MM.1S (cell line): ENCODE measurements at regions not wholly inside any gene's neighbourhood (a gene's known extent, or its start where the extent isn't known, plus 50 kb on each side); places are given as distances from the start of the nearest gene placed in this dataset.

Source experiments
- DNase-seq: peaks from one replicate; pipeline ENCODE4 v3.0.0-alpha.2; 2015
- H2AFZ ChIP-seq: fragments of 300-600 bp; sonication (generic); 2 replicates; pipeline ENCODE4 v1.6.0; 2016; ENCODE audit warnings: antibody characterized with exemption, low read length
- H3F3A ChIP-seq: fragments of 300-600 bp; sonication (generic); 2 replicates; pipeline ENCODE4 v1.6.1; 2016; ENCODE audit warnings: mild to moderate bottlenecking, antibody characterized with exemption, low read length, moderate library complexity, mixed read lengths; ENCODE audit not compliant: insufficient read depth
- H3K27ac ChIP-seq: fragments of 300-600 bp; sonication (generic); 2 replicates; pipeline ENCODE4 v1.5.1; 2016; ENCODE audit warnings: mild to moderate bottlenecking, low read length
- H3K27me3 ChIP-seq: fragments of 300-600 bp; sonication (generic); replicated peaks from 2 replicates; pipeline ENCODE4 v1.6.0; 2016; ENCODE audit warnings: low read length; ENCODE audit not compliant: insufficient read depth
- H3K36me3 ChIP-seq: fragments of 300-600 bp; sonication (generic); replicated peaks from 2 replicates; pipeline ENCODE4 v1.6.1; 2016; ENCODE audit warnings: mild to moderate bottlenecking, low read length, mixed read lengths; ENCODE audit not compliant: insufficient read depth
- H3K4me1 ChIP-seq: fragments of 300-600 bp; sonication (generic); 2 replicates; pipeline ENCODE4 v1.6.1; 2016; ENCODE audit warnings: low read length, mixed read lengths
- H3K4me2 ChIP-seq: fragments of 300-600 bp; sonication (generic); 2 replicates; pipeline ENCODE4 v1.6.0; 2016; ENCODE audit warnings: low read depth, low read length
- H3K4me3 ChIP-seq: fragments of 300-600 bp; sonication (generic); 2 replicates; pipeline ENCODE4 v1.5.1; 2016; ENCODE audit warnings: low read length, mixed read lengths
- H3K79me2 ChIP-seq: fragments of 300-600 bp; sonication (generic); 2 replicates; pipeline ENCODE4 v1.6.1; 2016; ENCODE audit warnings: mixed run types, low read length, mixed read lengths
- H3K9ac ChIP-seq: fragments of 300-600 bp; sonication (generic); 2 replicates; pipeline ENCODE4 v1.6.1; 2016; ENCODE audit warnings: low read length, mixed read lengths
- H3K9me2 ChIP-seq: fragments of 300-600 bp; sonication (generic); replicated peaks from 2 replicates; pipeline ENCODE4 v1.6.1; 2016; ENCODE audit warnings: mild to moderate bottlenecking, low read length, mixed read lengths; ENCODE audit not compliant: insufficient read depth
- H3K9me3 ChIP-seq: fragments of 300-600 bp; sonication (generic); replicated peaks from 2 replicates; pipeline ENCODE4 v1.6.1; 2016; ENCODE audit warnings: mild to moderate bottlenecking, low read length, mixed read lengths; ENCODE audit not compliant: insufficient read depth
- H4K20me1 ChIP-seq: fragments of 300-600 bp; sonication (generic); 2 replicates; pipeline ENCODE4 v1.6.1; 2016; ENCODE audit warnings: mild to moderate bottlenecking, low read length, moderate library complexity, mixed read lengths; ENCODE audit not compliant: insufficient read depth
- EZH2 ChIP-seq: fragments of 300-600 bp; sonication (generic); optimal IDR thresholded peaks from 2 replicates; pipeline ENCODE3; 2017; ENCODE audit warnings: low read depth, mild to moderate bottlenecking, antibody characterized with exemption, low read length, mixed read lengths
- EZH2phosphoT487 ChIP-seq: fragments of 300-600 bp; sonication (generic); IDR thresholded peaks from 2 replicates; pipeline ENCODE4 v1.6.1; 2018; ENCODE audit warnings: antibody characterized with exemption, low read length
- TF ChIP-seq, protein P1 (sequence below): fragments of 300-600 bp; sonication (generic); IDR thresholded peaks from 2 replicates; pipeline ENCODE4 v1.5.1; 2016; ENCODE audit warnings: antibody characterized with exemption, low read length, mixed read lengths

DNA sequence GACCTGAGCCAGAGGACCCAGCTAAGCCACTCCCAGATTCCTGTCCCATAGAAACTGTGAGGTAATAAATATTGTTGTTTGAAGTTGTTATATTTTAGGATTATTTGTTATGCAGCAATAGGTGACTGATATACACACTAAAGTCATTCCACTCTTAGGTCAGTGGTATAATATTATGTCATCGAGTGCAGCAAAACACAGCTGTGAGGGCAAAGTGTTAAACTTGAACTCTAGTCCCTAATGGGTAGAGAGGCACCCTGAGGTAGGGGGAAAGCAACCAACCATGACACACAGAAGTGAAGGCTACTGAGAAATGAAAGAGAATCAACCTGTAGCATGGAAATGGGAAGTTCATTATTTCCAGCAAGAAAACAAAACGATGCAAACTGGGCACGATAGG, 66.6 kb downstream of the ATXN3L start:
- H3K9ac ChIP-seq: no peak overlapping the region
- peak overlapping the region; percentile 31 for H3K4me2 ChIP-seq
- H3F3A ChIP-seq: peaks cover 22% of the 10 kb centered on the region
- H3K27ac ChIP-seq: no peak overlapping the region
- no peak overlapping the region for H3K4me3 ChIP-seq
- H3K27me3 ChIP-seq: no peaks in the 10 kb centered on the region
- no peak for TF ChIP-seq EZH2
- TF ChIP-seq EZH2phosphoT487: no peak
- TF ChIP-seq, protein P1, sequence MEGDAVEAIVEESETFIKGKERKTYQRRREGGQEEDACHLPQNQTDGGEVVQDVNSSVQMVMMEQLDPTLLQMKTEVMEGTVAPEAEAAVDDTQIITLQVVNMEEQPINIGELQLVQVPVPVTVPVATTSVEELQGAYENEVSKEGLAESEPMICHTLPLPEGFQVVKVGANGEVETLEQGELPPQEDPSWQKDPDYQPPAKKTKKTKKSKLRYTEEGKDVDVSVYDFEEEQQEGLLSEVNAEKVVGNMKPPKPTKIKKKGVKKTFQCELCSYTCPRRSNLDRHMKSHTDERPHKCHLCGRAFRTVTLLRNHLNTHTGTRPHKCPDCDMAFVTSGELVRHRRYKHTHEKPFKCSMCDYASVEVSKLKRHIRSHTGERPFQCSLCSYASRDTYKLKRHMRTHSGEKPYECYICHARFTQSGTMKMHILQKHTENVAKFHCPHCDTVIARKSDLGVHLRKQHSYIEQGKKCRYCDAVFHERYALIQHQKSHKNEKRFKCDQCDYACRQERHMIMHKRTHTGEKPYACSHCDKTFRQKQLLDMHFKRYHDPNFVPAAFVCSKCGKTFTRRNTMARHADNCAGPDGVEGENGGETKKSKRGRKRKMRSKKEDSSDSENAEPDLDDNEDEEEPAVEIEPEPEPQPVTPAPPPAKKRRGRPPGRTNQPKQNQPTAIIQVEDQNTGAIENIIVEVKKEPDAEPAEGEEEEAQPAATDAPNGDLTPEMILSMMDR: no peak
- no peaks in the 10 kb centered on the region for H3K9me2 ChIP-seq
- no peak overlapping the region for H2AFZ ChIP-seq
- no peaks in the 10 kb centered on the region for H3K9me3 ChIP-seq
- H3K79me2 ChIP-seq: no peaks in the 10 kb centered on the region
- H3K4me1 ChIP-seq: peaks cover 48% of the 10 kb centered on the region
- H3K36me3 ChIP-seq: no peaks in the 10 kb centered on the region
- DNase-seq: no peak
- no peaks in the 10 kb centered on the region for H4K20me1 ChIP-seq

DNA sequence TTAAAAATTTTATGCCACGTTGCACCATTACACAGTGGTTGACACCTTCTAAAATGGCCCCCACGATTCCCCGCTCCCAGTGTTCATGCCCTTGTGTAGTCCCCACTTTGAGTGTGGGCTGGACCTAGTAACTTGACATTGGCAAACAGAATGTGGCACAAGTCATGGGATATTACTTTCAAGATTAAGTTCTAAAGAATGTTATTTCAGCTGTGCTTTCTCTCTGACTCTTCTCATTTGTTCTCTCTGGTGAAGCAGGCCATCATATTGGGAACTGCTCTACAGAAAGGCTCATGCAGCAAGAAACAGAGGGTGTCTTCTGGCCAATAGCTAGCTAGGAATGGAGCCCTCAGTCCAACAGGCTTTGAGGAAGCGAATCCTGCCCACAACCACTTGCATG, 67.1 kb downstream of the ATXN3L start:
- Histone ChIP-seq H3K79me2 (no peaks in the 10 kb centered on the region), H3K9me3 (no peaks in the 10 kb centered on the region), H3K4me1 (peaks cover 43% of the 10 kb centered on the region), H3K9me2 (no peaks in the 10 kb centered on the region), H4K20me1 (no peaks in the 10 kb centered on the region), H3K36me3 (no peaks in the 10 kb centered on the region), H2AFZ (no peak overlapping the region), H3K27ac (no peak overlapping the region), H3K4me2 (no peak overlapping the region), H3K9ac (no peak overlapping the region), H3K27me3 (no peaks in the 10 kb centered on the region), H3F3A (peaks cover 20% of the 10 kb centered on the region), H3K4me3 (no peak overlapping the region)
- TF ChIP-seq, protein P1: no peak
- no peak for TF ChIP-seq EZH2phosphoT487
- no peak for TF ChIP-seq EZH2
- no peak for DNase-seq

DNA sequence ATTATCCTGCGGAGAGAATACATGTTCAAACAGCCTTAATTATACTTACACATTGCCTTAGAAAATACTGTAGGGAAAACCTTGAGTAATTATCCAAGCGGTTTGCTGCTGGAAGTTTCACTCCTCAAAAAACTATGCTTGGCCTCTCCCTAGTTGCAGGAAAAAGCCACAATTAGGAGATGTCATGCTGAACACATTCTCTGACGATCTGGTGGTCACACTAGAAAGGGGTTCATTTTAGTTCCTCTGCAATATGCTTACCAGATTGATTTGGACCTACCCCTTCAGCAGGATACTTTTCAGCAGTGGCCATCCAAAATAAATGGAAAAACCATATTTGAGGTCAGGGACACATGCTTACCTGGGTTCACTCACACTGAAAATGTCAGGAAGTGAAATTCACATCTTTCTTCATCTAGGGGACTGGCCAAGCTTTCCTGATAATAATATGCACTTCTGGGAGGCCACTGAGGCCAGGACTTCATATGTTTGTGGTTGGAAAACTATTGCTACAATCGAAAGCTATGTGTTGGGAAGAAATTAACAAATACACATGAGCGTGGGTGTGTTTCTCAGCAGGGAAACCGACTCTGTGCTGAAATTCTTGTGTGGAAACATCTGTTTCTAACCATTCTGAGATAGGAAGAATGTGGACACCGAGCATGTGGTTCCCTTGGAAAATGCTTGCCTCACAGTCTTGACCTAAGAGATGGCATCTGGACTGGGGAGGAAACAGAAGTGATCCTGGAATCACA, 68.8 kb downstream of the ATXN3L start:
- no peak for DNase-seq
- Histone ChIP-seq H3K27ac (no peak overlapping the region), H3K4me2 (no peak overlapping the region)

More for the DNA sequence above, 68.8 kb downstream of the ATXN3L start:
- H3K4me3 ChIP-seq: no peak overlapping the region
- H3K27me3 ChIP-seq: no peaks in the 10 kb centered on the region
- H3F3A ChIP-seq: peaks cover 8% of the 10 kb centered on the region; the same call in 1 of the 2 replicates
- H2AFZ ChIP-seq: no peak overlapping the region
- no peaks in the 10 kb centered on the region for H4K20me1 ChIP-seq
- no peak overlapping the region for H3K9ac ChIP-seq
- no peaks in the 10 kb centered on the region for H3K36me3 ChIP-seq
- no peaks in the 10 kb centered on the region for H3K9me2 ChIP-seq
- H3K9me3 ChIP-seq: no peaks in the 10 kb centered on the region
- H3K79me2 ChIP-seq: no peaks in the 10 kb centered on the region
- TF ChIP-seq EZH2: no peak
- TF ChIP-seq, protein P1: no peak
- TF ChIP-seq EZH2phosphoT487: no peak
- H3K4me1 ChIP-seq: peaks cover 30% of the 10 kb centered on the region
